GM19035 (cell line): ENCODE measurements at regions not wholly inside any gene's neighbourhood (a gene's known extent, or its start where the extent isn't known, plus 50 kb on each side); places are given as distances from the start of the nearest gene placed in this dataset.
"Not testable (repeated sequence)": the region's sequence is repeated elsewhere in the genome, so short reads cannot be mapped to it uniquely, and the experiment has no call there.

Experiments used
- ATAC-seq: cut with Tn5 transposase; IDR thresholded peaks from one replicate; pipeline ENCODE4 v1.9.1; 2021; ENCODE audit not compliant: unreplicated experiment

GRCh38 chr5:51159164-51159563, 224.1 kb upstream of the ISL1 start:
- no peak for ATAC-seq

- ATAC-seq: no peak
Measured at GRCh38 chr5:51159606-51160005, 223.6 kb upstream of the ISL1 start.

- ATAC-seq: no peak
Measured at GRCh38 chr5:51162245-51162644, 221.0 kb upstream of the ISL1 start.

GRCh38 chr5:51165621-51166020, 217.6 kb upstream of the ISL1 start:
- not testable (repeated sequence) for ATAC-seq

GRCh38 chr5:51172903-51173626, 210.2 kb upstream of the ISL1 start:
- no peak for ATAC-seq

GRCh38 chr5:51181208-51181894, 201.9 kb upstream of the ISL1 start:
- no peak for ATAC-seq

GRCh38 chr5:51185850-51186329, 197.4 kb upstream of the ISL1 start:
- no peak for ATAC-seq

- ATAC-seq: no peak
Measured at GRCh38 chr5:51188001-51188591, 195.2 kb upstream of the ISL1 start.

GRCh38 chr5:51194671-51195070, 188.6 kb upstream of the ISL1 start:
- ATAC-seq: no peak

GRCh38 chr5:51201024-51201423, 182.2 kb upstream of the ISL1 start:
- ATAC-seq: no peak

GRCh38 chr5:51201708-51202107, 181.5 kb upstream of the ISL1 start:
- ATAC-seq: no peak

- no peak for ATAC-seq
Measured at GRCh38 chr5:51202161-51202560, 181.1 kb upstream of the ISL1 start.

GRCh38 chr5:51203598-51203997, 179.7 kb upstream of the ISL1 start:
- peak; percentile 61 for ATAC-seq

GRCh38 chr5:51208296-51208695, 175.0 kb upstream of the ISL1 start:
- ATAC-seq: no peak

GRCh38 chr5:51214746-51215145, 168.5 kb upstream of the ISL1 start:
- no peak for ATAC-seq

GRCh38 chr5:51225789-51226742, 157.2 kb upstream of the ISL1 start:
- no peak for ATAC-seq

- no peak for ATAC-seq
Measured at GRCh38 chr5:51227963-51228470, 155.2 kb upstream of the ISL1 start.

- no peak for ATAC-seq
Measured at GRCh38 chr5:51230336-51230735, 152.9 kb upstream of the ISL1 start.

- ATAC-seq: no peak
Measured at GRCh38 chr5:51242456-51242855, 140.8 kb upstream of the ISL1 start.

GRCh38 chr5:51250957-51251356, 132.3 kb upstream of the ISL1 start:
- not testable (repeated sequence) for ATAC-seq

- no peak for ATAC-seq
Measured at GRCh38 chr5:51271261-51271660, 112.0 kb upstream of the ISL1 start.
